ENCODE measurements at regions not wholly inside any gene's neighbourhood (a gene's known extent, or its start where the extent isn't known, plus 50 kb on each side); places are given as distances from the start of the nearest gene placed in this dataset.

GRCh38 chr20:50431066-50431450, 79.1 kb upstream of the PTPN1 start:
- TF ChIP-seq, protein P1, sequence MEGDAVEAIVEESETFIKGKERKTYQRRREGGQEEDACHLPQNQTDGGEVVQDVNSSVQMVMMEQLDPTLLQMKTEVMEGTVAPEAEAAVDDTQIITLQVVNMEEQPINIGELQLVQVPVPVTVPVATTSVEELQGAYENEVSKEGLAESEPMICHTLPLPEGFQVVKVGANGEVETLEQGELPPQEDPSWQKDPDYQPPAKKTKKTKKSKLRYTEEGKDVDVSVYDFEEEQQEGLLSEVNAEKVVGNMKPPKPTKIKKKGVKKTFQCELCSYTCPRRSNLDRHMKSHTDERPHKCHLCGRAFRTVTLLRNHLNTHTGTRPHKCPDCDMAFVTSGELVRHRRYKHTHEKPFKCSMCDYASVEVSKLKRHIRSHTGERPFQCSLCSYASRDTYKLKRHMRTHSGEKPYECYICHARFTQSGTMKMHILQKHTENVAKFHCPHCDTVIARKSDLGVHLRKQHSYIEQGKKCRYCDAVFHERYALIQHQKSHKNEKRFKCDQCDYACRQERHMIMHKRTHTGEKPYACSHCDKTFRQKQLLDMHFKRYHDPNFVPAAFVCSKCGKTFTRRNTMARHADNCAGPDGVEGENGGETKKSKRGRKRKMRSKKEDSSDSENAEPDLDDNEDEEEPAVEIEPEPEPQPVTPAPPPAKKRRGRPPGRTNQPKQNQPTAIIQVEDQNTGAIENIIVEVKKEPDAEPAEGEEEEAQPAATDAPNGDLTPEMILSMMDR (IDR thresholded peaks at IDR 0.05): no peak
- no peak for TF ChIP-seq POLR2AphosphoS5 (IDR thresholded peaks at IDR 0.05)
